HuH-7.5 (cell line): ENCODE measurements at regions not wholly inside any gene's neighbourhood (a gene's known extent, or its start where the extent isn't known, plus 50 kb on each side); places are given as distances from the start of the nearest gene placed in this dataset.
"Not testable (repeated sequence)": the region's sequence is repeated elsewhere in the genome, so short reads cannot be mapped to it uniquely, and the experiment has no call there.

ENCODE experiments used
- DNase-seq: peaks from one replicate; pipeline ENCODE4 v3.0.0; 2011; ENCODE audit warnings: low spot score

- no peak for DNase-seq
These were observed 354.6 kb upstream of the SETBP1 start for GRCh38 chr18:44325903-44326635.

DNA sequence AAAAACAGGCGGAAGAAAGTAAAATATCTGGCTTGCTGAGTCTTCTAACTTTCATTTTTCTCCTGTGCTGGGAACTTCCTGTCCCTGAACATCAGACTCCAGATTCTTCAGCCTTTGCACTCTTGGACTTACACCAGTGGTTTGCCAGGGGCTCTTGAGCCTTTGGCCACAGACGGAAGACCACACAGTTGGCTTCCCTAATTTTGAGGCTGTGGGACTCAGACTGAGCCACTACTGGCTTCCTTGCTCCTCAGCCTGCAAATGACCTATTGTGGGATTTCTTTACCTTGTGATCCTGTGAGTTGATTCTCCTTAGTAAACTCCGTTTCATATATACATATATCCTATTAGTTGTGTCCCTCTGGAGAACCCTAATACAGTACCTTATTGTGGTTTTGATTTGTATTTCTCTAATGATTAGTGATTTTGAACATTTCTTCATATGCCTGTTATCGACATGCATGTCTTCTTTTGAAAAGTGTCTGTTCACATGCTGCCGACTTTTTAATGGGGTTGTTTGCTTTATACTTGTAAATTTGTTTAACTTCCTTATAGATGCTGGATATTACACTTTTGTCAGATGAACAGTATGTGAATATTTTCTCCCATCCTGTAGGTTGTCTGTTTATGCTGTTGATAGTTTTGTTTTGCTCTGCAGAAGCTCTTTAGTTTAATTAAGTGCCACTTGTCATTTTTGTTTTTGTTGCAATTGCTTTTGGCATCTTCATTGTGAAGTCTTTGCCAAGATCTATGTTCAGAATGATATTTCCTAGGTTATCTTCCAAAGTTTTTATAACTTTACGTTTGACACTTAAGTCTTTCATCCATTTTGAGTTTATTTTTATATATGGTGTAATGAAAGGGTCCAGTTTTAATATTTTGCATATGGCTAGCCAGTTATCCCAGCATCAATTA, 348.8 kb upstream of the SETBP1 start:
- no peak for DNase-seq

- no peak for DNase-seq
These were observed 338.9 kb upstream of the SETBP1 start for GRCh38 chr18:44341759-44342158.

GRCh38 chr18:44342162-44342561, 338.5 kb upstream of the SETBP1 start:
- DNase-seq, result no peak

- DNase-seq, result no peak
These were observed 337.7 kb upstream of the SETBP1 start for GRCh38 chr18:44342946-44343345.

DNA sequence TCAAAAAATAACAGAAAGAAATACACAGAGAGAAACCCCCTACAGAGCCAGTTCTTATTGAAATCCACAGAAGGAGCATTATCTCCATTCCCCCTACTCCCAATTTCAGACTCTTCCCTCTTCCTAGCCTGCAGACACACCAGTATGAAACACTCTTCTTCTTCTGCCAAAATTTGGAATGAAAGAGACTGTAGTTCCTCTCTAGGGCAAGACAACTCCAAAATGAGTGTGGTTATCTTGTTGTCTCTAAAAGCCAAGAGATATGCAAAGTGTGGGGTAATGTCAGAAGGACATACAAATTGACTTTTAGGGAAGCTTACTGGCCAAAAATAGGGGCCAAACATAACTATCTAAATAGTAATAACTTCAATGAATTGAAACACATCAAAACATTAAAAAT, 337.1 kb upstream of the SETBP1 start:
- no peak for DNase-seq

DNA sequence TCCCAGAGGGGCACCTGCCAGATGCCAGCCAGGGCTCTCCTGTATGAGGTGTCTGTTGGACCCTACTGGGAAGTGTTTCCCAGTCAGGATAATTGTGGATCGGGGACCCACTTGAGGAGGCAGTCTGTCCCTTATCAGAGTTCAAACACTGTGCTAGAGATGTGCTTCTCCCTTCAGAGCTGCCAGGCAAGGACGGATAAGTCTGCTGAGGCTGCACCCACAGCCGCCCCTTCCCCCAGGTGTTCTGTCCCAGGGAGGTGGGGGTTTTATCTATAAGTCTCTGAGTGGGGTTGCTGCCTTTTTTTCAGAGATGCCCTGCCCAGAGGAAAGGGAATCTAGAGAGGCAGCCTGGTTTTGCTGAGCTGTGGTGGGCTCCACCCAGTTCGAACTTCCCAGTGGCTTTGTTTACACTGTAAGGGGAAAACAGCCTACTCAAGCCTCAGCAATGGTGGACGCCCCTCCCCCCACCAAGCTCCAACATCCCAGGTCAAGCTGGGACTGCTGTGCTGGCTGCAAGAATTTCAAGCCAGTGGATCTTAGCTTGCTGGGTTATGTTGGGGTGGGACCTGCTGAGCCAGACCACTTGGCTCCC, 324.0 kb upstream of the SETBP1 start:
- DNase-seq, result no peak

DNA sequence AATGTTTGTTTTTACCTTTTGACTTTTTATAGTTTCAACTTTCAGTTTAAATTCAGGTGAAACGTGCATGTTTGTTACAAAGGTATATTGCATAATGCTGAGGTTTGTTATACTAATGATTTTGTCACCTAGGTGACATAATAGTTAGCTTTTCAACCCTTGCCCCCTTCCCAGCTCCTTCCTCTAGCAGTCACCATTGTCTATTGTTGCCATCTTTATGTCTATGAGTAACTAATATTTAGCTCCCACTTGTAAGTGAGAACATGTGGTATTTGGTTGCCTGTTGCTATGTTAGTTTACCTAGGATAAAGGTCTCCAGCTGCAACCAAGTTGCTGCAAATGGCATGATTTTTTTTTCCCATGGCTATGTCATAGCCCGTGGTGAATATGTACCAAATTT, 322.3 kb upstream of the SETBP1 start:
- DNase-seq, result no peak

DNA sequence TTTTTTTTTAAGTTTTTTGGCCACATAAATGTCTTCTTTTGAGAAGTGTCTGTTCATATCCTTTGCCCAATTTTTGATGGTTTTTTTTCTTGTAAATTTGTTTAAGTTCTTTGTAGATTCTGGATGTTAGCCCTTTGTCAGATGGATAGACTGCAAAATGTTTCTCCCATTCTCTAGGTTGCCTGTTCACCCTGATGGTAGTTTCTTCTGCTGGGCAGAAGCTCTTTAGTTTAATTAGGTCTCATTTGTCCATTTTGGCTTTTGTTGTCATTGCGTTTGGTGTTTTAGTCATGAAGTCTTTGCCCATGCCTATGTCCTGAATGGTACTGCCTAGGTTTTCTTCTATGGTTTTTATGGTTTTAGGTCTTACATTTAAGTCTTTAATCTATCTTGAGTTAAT, 320.9 kb upstream of the SETBP1 start:
- not testable (repeated sequence) for DNase-seq

DNA sequence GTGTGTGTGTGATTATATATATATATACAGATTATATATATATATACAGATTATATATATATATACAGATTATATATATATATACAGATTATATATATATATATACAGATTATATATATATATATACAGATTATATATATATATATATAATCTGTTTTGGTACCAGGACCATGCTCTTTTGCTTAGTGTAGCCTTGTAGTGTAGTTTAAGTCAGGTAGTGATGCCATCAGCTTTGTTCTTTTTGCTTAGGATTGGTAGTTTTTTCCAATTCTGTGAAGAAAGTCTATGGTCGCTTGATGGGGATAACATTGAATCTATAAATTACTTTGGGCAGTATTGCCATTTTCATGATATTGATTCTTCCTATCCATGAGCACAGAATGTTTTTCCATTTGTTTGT, 318.5 kb upstream of the SETBP1 start:
- DNase-seq, result not testable (repeated sequence)

DNA sequence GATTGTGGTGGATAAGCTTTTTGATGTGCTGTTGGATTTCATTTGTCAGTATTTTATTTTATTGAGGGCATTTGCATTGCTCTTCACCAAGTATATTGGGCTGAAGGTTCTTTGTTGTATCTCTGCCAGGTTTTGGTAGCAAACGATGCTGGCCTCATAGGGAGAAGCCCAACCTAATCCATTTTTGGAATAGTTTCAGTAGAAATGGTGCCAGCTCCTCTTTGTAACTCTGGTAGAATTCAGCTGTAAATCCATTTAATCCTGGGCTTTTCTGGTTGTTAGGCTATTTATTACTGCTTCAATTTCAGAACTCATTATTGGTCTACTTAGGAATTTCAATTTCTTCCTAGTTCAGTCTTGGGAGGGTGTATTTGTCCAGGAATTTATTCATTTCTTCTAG, 309.8 kb upstream of the SETBP1 start:
- no peak for DNase-seq

- DNase-seq, result no peak
These were observed 305.7 kb upstream of the SETBP1 start for GRCh38 chr18:44374966-44375365.

GRCh38 chr18:44386401-44386800, 294.3 kb upstream of the SETBP1 start:
- no peak for DNase-seq

DNA sequence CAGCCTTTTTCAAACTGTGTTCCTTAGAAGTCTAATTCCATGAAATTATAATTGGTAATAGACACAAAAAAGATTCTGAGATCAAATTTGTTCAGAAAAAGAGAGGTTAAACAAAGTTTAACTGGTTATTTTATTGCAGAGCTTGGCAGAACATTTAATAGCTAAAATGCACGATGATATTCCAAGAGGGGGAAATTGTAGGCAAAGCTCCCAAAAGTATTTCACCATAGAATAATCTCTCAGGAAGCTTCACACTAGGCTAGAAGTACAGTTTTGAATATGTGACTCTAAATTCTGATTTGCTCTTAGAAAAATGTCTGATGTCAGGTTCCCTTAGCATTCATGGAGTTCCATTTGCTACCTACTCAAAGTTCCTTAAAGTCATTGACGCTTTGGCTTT, 292.4 kb upstream of the SETBP1 start:
- no peak for DNase-seq

- no peak for DNase-seq
These were observed 287.8 kb upstream of the SETBP1 start for GRCh38 chr18:44392933-44393332.

GRCh38 chr18:44393406-44393805, 287.3 kb upstream of the SETBP1 start:
- no peak for DNase-seq

DNA sequence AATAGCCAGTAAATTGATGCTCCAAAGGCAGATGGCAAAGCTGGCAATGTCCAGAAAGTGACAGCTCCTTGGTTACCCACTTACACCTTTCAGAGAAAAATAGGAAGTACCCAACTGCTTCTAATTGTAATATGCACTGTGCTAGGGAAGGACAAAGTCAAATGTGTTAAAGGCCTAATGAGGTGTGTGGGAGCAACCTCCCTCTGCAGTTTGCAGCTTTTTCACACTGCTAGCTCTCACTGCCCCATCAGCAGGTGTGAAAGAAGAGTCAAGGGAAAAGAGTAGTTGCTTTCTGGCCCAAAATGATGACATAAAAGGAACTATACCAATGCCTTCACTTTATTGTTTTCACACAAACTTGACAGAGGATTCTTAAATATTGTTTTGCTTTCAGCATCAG, 284.1 kb upstream of the SETBP1 start:
- no peak for DNase-seq

DNA sequence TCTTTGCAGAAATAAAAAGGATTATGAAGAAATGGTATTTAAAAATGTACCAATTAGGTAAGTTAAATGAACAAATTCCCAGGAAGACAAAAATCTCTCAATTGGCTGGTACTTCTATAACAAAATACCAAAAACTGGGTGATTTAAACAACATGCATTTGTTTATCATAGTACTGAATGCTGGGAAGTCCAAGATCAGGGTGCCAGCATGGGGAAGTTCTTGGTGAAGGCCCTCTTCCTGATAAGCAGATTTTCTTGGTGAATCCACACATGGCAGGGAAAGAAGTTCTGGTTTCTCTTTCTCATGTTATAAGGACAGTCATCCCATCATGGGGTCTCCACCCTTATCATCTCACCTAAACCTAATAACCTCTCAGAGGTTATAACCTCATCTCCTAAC, 271.6 kb upstream of the SETBP1 start:
- DNase-seq, result no peak

DNA sequence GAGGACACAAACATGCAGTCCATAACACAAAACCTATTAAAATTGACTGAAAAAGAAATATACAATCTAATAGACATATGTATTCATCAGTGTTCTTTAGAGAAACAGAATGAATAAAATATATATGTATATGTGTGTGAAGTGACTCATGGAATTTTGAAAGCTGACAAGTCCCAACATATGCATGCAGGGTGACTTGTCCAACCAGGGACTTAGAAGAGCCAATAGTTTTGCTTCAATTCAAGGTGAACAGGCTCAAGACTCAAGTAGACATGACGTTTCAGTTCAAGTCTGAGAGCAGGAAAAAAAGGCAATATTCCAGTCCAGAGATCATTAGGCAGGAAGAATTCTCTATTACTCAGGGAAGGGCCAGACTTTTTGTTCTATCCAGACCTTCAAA, 271.2 kb upstream of the SETBP1 start:
- no peak for DNase-seq

GRCh38 chr18:44410740-44411139, 269.9 kb upstream of the SETBP1 start:
- DNase-seq, result no peak

DNA sequence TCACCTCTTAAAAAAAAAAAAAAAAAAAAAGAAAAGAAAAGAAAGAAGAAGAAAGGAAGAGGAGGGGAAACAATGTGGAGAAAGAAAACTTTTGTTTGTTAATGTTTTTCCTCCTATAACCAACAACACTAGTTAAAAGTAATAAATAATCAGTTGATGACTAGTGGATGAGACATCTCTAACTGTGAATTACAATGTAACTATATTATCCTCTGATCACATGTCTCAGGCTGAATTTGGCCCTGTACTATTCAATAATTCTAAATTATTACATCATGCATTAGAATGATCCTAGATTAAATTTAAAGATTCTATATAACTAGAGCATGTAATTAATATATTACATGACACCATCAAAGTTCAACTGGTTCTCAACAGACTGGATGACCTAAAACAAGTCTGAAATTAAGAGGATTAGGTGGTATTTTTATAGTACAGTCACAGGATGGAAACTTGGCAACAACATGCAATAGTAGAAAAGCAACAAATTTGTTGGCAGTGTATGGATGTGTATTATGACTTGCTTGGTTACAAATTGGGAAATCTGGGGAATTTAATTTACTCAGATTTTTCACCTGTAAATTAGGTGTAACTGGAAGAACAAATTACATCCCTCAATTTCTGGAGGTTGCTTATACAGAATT, 269.3 kb upstream of the SETBP1 start:
- DNase-seq, result no peak

GRCh38 chr18:44411976-44412375, 268.7 kb upstream of the SETBP1 start:
- no peak for DNase-seq
